RKO (cell line): ENCODE measurements at regions not wholly inside any gene's neighbourhood (a gene's known extent, or its start where the extent isn't known, plus 50 kb on each side); places are given as distances from the start of the nearest gene placed in this dataset.

Source experiments
- DNase-seq: peaks from one replicate; pipeline ENCODE4 v3.0.0-alpha.2; 2016; ENCODE audit warnings: low spot score

DNA sequence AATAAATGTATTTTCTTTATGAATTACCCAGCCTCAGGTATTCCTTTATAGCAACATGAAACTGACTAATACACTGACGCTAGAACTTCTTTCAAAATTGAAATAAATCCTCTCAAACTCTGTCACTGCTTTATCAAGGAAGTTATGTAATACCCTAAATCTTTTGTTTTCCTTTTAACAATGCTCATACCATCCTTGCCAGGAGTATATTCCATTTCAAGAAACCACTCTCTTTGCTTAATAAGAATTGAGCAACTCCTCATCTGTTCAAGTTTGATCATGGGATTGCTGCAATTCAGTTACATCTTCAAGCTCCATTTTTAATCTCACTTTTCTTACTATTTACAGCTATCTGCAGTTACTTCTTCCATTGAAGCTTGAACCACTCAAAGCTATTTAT lies 707.6 kb upstream of the MARCKS start:
- no peak for DNase-seq

GRCh38 chr6:113160306-113161017 lies 696.7 kb upstream of the MARCKS start:
- no peak for DNase-seq

- DNase-seq: no peak
Observed at GRCh38 chr6:113161018-113161315, 696.2 kb upstream of the MARCKS start.

- DNase-seq: no peak
Observed at GRCh38 chr6:113162739-113163138, 694.4 kb upstream of the MARCKS start.

DNA sequence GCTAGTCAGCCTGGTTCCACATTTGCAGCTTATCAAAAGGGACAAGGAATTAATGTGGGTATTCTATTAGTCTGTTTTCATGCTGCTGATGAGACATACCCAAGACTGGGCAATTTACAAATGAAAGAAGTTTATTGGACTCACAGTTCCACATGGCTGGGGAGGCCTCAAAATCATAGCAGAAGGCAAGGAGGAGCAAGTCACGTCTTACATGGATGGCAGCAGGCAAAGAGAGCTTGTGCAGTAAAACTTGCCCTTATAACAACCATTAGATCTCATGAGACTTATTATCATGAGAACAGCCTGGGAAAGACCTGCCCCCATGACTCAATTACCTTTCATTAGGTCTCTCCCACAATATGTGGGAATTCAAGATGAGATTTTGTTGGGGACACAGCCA lies 689.1 kb upstream of the MARCKS start:
- no peak for DNase-seq

DNA sequence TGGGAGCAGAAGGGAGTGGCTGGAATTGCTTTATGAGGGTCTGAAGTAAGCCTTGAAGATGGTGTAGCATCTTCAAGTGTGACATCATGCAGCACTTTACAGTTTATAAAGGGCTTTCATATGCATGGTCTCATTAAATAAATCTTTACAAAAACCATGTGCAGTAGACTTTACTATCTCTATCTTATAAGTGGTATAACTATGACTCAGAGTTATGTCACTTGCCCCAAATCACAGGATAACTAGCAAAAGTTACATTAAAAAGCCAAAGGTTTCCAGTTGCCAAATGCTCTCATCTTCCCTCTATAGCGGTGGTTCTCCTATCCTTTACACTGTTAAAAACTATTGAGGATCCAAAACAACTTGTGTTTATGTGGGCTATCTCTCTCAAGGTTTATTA lies 687.7 kb upstream of the MARCKS start:
- DNase-seq: no peak

GRCh38 chr6:113170454-113170853 lies 686.7 kb upstream of the MARCKS start:
- DNase-seq: no peak

DNA sequence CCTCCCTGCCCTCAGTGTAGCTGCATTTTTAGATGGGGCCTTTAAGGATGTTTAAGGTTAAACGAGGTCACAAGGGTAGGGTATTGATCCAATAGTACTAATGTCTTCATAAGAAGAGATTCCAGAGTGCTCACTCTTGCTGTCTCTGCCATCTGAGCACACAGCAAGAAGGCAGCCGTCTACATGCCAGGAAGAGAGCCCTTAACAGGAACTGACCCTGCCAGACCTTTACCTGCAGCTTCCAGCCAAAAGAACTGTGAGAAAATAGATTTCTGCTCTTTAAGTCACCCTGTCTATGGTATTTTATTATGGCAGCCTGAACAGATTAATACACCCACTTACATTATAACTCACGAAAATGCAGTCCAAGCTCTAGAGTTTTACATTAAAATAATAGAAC lies 685.3 kb upstream of the MARCKS start:
- DNase-seq: no peak

DNA sequence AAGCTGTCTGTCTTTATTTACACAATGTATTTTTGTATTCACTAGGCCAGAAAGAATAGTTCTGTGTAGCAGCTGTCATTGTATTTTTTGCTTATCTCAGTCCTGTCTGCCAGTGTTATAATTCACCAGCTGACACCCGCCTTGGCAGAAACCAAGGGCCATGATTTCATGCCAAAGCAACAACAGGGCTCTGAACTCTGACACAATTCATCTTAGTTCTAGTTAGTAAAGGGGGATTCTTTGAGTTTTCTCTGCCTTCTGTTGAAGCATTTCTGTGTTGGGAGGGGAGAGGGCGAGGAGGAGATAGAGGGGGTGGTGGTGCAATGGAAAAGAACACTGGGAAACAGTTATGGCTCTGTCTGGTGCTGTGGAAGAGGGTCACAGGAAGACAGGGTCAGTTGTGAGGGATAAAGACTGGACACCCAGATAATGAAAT lies 684.6 kb upstream of the MARCKS start:
- no peak for DNase-seq

- DNase-seq: no peak
Observed at GRCh38 chr6:113178349-113178748, 678.8 kb upstream of the MARCKS start.

DNA sequence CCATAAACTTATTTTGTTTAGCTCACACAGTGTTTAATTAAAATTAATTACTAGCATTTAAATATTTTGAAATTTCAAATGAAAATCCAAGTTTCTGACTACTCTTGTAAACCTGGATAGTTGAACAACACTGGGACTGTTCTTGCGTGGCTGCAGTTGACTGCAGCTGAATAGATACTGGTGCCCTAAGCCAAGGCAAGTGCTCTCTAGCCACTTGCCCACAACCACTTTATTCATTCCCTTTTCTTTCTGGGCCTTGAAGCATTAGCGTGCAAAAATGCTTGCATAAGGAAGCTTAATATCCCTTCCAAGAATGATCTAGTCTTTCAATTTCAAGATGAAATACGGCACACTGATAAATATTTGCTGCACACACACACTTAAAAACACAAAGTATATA lies 676.0 kb upstream of the MARCKS start:
- DNase-seq: no peak

DNA sequence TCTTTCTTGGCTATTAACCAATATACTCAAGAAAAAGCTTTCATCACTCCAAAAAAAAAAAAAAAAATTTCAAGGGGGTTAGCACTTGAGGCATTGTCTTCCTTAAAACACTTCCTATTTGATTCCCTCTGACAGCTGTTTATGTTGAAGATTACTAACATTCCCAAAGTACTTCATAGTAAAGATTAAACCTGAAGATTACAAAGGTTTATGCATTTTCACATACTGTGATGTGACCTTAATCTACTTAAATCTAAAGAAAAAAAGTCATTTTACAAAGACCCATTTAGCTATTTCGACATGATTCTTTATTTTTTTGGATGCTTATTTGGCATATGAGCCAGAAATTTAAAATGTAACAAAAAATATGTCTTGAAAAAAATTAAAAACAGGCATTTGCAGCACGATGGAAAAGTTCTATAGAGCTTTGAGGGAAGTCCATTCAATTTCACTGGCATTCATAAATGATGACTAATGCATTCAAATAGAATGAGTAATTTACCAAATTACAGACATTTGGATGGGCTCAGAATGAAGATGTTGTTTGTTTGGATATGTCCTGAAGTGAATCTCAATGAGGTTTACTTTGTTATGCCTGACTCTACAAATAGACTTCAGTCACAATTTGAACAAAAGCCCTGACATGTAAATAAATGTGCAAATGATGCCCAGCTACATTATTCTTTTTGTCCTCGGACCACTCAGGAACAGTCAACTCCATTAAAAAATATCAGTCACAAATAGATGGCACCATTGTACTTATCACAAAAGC lies 674.6 kb upstream of the MARCKS start:
- peak; percentile 15 for DNase-seq

DNA sequence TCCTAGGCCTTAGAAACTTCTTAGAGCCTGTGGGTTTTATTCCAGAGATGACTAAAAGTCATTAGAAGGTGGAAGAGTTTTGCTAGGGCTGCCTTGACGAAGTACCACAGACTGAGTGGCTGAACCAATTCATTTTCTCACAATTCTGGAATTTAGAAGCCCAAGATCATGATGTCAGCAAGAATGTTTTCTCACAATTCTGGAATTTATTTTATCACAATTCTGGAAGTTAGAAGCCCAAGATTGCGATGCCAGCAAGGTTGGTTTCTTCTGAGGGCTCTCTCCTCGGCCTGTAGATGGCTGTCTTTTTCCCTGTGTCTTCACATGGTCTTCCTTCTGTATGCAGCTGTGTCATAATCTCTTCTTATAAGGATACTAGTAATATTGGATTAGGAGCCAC lies 672.9 kb upstream of the MARCKS start:
- DNase-seq: no peak

DNA sequence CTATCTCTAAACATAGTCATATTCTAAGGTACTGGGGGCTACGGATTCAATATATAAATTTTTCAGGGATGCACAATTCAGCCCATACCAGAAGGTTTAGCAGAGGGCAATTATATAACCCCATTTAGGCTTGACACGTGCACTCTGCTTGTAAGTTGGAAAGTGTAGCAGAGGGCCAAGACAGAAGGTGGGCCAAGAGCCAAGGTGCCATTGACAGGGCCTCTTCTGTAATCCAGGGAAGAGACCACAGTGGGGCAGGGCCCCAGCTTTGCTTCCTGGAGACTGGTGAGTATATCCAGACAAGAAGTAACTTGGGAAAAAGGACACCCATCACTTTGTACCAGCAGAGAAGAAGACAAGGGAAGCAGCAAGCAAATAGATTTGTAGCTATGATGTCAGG lies 672.4 kb upstream of the MARCKS start:
- no peak for DNase-seq

DNA sequence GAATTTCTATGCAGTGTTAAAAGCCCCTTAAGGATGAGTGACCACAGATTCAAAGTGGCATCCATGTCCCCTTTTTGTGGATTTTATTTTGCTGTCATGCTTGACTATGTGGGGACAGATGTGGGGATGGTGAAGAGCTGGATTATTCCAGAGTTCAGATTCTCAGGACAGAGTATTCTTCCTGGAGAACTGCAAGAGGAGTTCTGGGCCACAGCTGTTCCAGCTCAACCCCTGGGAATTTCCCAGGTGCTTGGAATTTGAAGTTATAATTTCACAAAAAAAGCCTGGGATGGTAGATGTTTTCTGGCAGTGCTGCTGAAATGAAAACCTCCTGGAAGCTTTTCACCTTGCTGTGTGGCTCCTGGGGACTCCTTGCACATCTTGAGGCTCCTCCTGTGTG lies 671.8 kb upstream of the MARCKS start:
- DNase-seq: no peak

GRCh38 chr6:113187661-113188060 lies 669.5 kb upstream of the MARCKS start:
- DNase-seq: no peak

DNA sequence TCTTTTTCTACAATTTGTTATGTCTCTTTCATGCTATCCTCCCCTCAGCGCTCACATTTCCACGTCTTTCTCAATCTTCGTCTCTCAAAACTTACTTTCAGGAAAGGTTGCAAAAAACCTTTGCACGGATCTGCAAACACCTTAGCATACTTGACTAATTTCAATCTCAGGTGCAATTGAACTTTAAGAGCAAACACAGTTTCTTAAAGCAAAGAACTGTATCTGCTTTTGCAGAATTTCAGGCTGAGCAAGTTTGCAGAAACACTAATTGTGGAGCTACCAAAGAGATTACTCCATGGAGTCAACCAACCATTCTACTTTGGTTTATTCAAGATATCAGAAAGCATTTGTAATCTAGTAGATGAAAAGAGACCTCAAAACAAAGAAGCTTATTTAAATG lies 668.2 kb upstream of the MARCKS start:
- no peak for DNase-seq

DNA sequence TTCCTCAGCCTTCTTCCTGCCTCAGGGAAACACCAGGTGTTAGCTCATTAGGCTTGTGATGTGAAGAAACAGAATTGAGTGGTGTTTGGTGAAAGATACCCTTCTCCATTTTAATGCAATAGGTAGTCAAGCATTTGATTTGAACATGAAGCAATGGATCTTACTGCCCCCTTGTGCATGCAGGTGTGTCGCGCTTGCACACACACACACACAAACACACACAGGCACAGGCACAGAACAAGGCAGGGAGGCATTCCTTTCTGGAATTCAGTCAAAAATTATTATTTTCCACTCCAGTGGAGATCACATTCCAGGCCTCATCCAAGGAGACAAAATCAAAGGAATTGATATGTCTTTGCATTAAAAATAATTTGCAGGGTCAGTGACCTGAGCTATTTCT lies 667.0 kb upstream of the MARCKS start:
- DNase-seq: no peak

- DNase-seq: no peak
Observed at GRCh38 chr6:113194090-113194489, 663.1 kb upstream of the MARCKS start.

GRCh38 chr6:113202852-113203714 lies 654.1 kb upstream of the MARCKS start:
- DNase-seq: no peak

DNA sequence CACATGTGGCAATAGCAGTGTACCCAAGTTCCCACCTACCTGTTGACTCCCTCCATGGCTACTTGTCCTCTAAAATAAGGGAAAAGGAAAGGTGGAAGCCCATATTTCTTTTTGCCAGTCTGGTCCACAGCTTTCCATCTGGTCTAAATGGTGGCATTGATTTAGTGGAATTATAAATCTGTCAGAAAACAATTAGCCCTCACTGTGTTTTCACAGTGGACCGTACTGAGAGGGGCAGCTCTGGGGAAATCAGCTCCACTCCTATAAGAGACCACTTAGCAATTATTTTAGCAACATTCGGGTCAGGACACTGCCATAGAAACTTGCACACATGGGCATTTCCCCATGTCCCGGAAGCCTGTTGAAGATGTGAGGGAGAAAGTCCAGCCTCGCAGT lies 653.4 kb upstream of the MARCKS start:
- DNase-seq: no peak

DNA sequence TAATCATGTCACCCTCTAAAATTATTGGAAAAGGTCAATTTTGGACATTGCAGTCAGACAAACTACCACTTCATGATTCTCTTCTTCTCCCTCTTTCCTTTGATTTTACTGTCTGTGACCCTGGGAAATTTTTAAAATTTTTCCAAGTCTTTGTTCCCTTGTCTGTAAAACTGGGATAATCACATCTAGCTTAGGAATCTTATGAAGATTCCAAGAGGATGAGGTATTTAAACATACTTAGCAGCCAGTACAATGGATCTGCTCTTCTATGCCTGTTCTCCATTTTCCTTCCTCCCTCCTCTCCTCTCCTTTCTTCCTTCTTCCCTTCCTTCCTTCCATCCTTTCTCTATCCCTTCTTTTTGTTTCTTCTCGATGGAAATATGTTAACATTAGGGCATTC lies 651.6 kb upstream of the MARCKS start:
- DNase-seq: no peak

DNA sequence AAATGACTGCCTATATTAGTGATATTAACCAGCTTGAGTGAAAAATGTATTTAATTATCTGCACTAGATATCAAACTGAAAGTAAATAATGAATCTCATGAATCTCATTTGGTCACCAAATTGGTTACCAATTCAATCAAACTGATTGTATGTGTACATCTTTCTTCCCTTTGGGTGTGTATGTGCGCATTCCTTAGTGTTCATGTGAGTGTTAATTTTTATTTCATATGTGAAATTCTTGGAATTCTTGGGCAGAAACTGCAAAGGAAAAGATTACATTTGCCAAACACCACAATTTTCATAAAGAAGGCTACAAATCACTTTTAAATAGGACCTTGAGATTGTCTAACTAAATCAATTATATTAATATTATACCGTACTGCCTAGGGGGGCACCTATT lies 648.4 kb upstream of the MARCKS start:
- no peak for DNase-seq
